Stimulated activated CD8-positive, alpha-beta memory T cell treated with anti-CD3 and anti-CD28 coated beads, Interleukin-4, amount 100 ng/mL, for 4 hours (primary cell): ENCODE measurements at regions not wholly inside any gene's neighbourhood (a gene's known extent, or its start where the extent isn't known, plus 50 kb on each side); places are given as distances from the start of the nearest gene placed in this dataset.

ENCODE experiments used
- DNase-seq, 2 donors: peaks; one replicate each; pipeline ENCODE4 v3.0.0-alpha.2; 2020; ENCODE audit warnings: low read depth in 2 of 2, low spot score in 1 of 2

DNA sequence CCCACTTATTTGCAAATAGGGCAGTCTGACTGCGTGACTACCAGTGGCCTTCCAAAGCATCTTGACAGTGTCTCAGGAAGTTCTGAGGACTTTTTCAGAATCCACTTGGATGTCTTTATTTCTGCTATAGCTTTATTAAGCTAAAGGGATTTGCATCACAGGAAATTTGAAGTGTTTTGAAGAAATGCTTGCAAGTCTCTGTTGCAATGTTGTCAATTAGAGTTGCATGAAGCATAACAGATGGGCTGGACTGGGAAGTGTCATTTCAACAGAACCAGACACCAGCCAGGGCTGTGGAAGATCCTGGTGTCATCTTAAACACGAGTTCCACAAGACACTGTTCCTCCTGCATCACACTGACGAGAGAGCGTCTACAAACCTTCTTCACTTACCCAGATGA is 224.5 kb downstream of the EN1 start:
- no peak for DNase-seq

DNA sequence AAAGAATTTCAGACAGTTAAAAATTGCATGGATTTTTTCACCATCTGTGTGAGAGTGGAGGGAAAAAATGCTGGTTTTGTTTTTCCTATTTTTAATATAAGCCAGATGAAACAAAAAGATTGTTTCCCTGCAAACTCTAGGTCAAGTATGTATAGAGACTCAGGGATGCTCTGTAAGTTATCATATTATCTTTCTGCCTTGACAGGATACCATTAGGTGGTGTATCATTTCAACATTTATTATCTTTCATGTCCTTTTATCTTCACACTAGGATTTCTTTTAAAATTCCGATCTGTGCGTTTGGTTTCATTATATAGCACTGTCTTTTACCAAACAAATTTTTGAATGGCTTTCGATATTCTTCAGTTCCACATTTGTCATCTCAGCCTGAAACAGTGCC is 225.3 kb downstream of the EN1 start:
- no peak for DNase-seq

DNA sequence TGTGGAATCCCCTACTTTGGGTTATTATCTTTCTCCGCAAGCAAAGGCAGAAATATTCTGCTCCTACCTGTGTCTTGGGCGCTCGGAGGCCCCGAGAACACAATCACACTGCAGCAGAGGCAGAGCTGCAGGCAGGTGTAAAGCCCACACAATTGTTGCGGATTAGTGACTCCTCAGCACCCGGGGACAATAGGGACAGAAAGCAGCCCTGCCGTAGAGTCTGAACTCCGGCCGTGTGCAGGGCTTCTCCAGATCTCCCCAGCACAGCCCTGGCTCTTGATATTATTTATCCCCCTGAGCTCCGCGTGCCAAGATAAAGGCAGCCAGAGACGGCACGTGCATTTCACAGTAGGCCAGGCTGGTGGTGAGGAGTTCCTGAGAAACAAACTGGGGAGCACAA is 229.2 kb downstream of the EN1 start:
- no peak for DNase-seq

DNA sequence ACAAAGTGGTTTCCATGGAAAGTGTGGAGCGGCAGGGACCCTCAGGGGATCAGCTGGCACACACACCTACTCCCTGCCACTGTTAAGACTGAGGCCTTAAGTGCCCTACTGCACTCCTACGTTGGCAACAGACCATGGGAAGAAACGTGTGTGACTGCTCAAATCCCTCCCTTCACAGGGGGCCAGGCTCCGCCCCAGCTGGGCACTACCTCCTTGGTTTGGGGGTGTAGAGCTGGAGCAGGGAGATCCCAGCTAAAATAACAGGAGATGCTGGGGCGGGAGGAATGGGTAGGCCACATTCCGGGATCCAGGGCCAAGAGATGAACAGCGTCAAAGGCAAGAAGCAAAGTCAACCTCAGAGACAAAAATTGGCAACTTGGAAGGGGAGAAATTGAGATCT is 231.0 kb downstream of the EN1 start:
- no peak for DNase-seq

DNA sequence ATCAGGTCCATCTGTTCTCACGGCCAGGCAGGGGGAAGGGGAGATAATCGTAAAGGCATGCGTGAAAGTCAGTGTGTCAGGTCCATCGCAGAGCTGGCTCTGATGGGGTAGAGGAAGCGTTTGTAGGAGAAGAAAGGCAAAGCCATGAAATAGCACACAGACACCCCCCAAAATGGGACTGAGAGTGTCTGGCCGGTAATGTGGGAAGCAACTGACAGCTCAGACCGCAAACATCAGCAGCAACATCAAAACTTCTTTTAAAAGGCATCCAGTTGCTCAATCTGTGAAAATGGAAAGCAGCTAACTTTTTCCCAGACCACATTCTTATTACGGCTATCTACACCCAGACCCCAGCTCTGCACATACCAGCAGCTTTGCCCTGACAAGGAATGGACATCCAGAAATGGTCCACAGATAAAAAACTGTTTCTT is 232.6 kb downstream of the EN1 start:
- DNase-seq = no peak

DNA sequence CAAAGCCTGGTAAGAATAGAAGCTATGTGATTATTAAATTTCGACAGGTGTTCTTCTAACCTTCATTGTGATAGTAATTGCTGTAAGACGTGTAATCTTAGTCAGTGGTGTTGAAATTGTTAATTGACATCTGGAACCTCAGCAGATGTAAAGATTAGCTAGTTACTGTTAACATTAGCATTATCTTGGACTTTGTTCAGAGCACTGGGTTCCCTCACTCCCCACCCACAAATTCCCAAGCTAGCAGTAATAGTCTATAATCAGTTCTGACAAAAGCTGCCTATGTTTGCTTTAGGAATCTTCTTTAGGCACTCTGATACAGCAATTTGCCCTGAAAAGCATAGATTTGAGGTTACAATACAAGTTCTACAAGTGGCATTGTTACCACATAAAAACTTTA is 233.7 kb downstream of the EN1 start:
- DNase-seq = no peak

DNA sequence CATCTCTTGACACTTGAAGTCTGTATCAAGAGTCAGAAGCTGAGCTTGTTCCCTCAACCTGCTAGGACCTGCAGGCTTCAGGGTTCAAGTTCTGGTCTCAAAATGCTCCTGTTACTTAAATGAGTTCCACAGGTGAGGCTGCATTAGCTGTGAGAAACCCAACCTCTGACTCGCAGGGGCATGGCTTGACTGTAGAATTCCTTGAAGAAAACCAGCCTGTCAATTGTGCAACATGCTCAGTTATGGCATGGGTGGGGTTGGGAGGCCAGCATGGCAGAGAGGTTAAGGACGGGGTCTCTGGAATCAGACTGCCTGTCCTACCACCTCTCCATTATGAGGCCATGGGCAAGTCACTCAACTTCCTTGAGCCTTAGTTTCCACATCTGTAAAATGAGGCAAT is 235.8 kb downstream of the EN1 start:
- no peak for DNase-seq

DNA sequence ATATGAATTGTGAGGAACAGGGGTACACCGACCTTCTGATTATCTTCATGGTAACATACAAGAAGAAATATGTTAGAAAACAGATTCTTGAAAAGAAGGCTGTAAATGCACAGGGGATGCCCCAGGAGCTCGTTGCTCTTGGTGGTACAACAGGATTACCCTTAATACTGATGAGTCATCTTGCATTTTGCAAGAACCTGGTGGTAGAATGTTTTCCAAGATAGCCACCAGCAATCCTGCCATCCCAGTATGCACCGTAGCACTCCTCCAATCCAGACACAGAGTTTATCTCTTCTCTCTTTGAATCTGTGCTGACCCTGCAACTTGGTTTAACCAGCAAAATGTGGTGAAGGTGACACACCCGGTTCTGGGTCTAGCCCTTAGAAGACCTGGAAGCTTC is 238.3 kb downstream of the EN1 start:
- DNase-seq = no peak

DNA sequence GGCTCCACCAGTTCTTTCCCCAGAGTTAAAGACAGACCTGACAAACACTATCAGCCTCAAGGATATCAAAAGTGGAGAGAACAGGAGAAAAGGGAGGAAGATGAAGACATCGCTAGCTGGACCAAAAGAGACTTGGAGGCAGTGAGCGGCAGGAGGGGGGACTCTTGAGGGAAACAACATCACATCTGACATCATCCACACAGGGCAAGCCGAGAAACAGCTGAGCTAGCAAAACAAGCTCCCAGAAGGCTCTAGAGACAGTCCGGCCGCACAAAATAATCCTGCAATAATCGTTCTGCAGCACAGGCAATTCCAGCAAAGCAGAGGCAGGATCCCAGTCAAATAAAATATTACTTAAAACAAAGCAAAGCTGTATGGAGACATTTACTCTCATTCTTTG is 239.8 kb downstream of the EN1 start:
- no peak for DNase-seq

DNA sequence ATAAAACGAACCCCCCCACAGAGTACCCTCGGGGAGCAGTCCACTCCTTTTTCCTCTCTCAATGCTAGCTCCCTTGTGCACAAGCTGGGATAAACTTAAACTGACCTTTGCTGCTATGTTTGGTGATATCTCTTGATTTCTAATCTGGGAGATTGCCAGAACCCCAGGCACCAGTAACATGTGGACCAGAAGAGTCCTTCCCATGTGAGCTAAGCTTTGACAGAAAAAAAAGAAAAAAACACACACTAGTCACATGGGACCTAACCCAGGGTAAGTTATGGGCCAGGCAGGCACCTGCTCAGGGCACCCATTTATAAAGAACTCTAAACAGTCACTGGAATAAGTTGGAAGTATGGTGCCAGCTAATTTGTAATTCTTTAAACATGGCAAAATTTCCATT is 242.6 kb downstream of the EN1 start:
- no peak for DNase-seq

DNA sequence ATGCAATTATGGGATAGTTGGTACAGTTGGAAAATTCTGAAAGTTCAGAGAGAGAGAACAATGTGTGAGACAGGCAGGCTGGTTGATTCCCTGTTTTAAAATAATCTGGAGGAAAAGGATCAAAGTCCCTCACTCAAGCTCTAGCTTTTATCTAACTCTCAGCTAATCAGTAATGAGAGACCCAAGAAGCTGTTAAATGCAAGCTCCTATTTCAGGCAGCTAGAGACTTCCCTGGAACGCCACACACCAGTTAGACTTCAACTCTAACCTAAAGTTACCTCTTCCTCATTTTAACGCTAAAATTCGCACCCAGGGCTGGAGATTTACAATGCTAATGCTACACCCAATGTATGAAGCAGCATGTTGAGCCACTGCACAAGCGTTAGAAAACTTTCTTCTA is 243.1 kb downstream of the EN1 start:
- no peak for DNase-seq

DNA sequence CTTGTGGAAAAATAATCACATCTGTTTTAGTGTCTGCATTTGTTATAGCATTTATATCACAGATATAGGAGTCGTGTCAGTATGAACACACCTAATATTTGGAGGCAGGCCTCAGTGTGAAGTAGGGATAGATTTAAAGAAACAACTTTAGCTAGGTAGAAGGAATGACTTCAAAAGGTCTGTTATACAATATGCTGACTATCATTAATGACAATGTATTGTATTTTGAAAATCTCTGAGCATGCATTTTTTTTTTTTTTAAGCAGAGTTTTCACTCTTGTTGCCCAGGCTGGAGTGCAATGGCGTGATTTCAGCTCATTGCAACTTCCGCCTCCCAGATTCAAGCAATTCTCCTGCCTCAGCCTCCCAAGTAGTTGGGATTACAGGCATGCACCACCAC is 248.3 kb downstream of the EN1 start:
- no peak for DNase-seq

DNA sequence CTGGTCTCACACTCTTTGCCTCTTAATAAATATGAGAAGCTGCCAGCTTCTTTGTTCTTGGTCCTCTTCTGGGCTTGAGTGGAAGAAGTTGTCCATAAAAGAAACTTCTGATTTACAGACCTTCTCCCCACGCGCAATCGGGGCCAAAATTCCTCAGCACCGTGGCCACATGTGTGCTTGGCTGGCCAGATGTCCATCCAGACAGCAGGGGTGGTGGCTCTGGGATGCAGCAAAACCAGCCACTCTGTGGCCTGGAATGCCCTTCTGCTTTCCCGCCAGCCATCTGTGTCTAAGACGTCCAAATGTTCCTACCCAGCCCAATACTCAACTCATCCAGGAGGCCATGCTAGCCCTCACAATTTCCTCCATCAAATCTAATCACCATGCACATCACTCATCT is 250.8 kb downstream of the EN1 start:
- no peak for DNase-seq

DNA sequence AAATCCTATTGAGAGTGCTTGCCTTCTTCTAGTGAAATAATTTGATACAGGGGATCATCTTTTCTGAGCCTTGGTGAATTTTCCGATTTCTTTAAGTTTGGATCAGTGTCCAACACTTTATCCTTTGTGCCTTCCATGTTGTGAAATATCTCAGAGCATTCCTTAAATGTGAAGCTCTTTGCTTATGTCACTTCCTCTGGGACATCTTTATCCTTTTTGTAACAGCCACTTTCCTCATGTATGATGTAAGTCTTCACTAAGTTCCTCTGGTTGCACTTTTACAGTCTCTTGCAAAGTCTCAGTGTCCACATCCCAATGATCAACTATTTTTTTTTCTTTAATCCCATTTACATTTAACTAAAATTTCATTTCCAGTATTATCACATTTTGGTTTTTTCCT is 254.2 kb downstream of the EN1 start:
- no peak for DNase-seq

DNA sequence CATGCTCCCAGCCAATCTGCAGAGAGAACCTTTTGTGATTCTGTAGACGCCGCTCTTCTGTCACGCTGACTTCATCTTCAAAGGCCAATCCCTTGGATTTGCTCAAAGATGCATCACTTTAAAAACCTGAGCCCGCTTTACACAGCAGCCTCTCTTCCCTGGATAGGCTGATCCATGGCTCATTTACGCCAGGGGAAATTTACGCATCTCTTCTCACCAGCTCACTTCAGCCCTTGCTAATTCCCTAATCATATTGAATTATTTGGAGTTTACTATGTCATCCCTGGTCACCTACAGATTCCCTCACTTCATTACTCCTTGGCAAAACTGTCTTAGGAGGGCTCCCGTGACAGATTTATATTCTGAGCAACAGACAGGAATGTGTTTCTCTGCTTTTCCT is 256.2 kb downstream of the EN1 start:
- DNase-seq = no peak

DNA sequence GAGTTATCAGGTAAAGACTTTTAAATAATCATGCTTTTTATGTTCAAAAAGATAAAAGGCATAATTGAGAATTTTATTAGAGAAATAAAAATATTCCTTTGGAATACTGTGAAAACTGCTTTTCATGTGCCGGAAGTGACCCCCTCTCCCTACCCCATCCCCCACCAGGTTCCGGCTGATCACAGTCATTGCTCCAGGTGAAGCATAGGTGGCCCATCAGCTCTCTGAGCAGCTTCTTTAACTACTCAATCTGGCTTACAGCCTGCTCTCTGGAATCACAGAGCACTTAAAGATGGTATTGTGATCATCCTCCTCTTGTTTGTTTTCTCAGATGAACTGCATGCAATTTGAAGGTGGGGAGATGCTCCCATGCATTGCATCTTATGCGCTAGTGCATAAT is 257.7 kb downstream of the EN1 start:
- DNase-seq = no peak

DNA sequence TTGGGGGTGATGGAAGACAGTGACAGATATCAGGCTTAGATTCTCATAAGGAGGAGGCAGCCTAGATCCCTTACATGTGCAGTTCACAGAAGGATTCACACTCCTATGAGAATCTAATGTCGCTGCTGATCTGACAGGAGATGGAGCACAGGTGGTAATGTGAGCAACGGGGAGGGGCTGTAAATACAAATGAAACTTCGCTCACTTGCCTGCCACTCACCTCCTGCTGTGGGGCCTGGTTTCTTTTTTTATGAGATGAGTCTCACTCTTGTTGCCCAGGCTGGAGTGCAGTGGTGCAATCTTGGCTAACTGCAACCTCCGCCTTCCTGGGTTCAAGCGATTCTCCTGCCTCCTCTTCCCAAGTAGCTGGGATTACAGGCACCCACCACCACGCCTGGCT is 258.6 kb downstream of the EN1 start:
- DNase-seq = no peak

DNA sequence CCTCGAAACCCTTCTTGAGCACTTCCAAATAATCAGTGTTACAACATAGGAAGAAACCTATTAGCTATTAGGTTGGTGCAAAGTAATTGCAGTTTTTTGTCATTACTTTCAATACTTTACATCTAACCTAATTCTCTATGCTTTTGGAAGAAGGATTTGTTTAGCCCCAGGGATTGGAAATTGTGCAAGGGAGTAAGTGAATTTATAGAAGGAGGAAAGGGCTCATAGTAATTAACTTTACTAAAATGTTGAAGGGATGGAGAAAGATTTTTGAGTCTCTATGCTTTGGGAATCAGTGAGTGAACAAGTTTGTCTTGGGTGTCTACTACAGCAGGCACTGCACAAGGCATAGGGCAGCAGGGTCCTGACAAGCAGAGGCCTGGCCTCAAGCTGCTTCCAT is 261.1 kb downstream of the EN1 start:
- no peak for DNase-seq

DNA sequence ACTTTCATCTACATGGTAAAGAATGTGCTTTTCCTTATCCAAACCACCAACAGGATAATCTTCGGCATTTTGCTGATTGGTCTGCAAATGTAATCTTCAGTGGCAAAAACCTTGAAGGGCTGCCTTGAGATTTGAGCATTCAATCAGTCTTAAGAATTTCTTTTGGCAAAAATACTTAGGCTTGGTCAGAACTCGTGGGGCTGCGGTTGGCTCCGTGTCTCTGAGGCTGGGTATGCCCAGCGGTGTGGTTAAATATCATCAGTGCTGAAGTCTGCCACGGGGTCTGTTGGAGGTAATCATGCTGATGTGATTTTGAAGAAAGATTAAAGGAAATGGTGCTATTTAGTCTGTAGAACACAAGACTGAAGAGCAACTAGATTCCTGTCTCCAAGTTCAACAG is 262.6 kb downstream of the EN1 start:
- DNase-seq = no peak

DNA sequence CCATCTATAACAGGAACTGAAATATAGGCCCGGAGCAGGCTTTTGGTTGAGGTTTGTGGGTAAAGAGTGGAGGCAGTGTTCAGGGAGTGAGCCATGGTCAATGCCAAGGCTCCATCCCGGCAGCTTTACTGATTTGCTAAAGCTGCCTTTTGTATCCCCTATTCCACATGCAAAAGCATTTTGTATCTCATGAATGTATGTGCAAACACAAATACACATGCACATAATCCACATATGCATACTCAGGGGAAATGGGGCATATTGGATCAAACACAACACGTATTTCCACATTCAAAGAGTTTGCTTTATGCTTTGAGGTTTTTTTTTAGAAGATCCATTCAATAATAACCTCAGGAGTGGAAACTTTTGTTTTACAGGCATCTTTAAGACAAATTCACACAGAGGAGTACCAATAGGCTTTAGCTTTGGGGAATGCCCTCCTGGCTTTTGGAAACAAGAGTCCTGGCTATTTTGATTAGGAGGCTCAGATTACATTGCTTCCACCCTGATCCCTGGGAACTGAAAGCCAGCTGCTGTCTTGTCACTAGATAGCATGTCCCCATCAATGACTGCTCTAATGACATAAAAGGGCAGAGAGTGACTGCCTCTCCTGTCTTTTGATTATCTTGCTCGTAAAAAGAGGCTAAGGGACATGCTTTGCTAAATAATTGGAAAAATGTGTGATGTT is 263.2 kb downstream of the EN1 start:
- no peak for DNase-seq

DNA sequence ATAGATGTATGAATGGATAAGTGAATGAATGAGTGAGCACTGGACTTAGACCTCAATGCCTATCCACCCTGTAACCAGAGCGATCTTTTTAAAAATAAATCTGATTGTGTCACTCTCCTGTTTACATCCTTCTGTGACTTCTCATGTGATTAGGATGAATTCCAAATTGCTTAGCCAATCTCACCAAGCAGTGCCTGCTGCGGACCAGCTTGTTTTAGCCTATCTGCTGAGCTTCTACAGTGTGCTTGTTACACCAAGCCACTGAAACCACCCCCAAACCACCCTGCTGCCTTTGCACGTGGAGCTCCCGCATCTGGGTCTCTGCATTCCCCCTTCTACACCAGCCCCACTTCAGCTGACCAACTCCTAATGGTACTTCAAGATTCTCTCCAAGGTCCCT is 265.4 kb downstream of the EN1 start:
- DNase-seq = no peak

DNA sequence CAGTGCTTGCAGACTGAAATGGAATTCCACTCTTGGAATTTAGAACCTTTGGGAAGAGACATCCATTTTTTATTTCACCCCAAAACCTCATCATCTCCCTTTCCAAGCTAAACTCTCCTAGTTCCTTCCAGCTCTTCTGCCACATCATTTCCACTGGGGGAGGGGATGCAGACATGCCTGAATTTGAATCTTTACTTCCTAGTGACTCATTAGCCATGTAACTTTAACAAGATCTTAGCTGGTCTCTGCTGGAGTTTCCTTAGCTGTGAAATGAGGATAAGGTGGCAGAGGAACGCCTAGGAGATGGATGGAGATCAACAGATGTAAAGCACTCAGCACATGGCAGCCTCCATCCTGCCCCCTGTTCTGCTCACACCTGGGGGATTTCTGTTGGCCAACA is 266.8 kb downstream of the EN1 start:
- no peak for DNase-seq

DNA sequence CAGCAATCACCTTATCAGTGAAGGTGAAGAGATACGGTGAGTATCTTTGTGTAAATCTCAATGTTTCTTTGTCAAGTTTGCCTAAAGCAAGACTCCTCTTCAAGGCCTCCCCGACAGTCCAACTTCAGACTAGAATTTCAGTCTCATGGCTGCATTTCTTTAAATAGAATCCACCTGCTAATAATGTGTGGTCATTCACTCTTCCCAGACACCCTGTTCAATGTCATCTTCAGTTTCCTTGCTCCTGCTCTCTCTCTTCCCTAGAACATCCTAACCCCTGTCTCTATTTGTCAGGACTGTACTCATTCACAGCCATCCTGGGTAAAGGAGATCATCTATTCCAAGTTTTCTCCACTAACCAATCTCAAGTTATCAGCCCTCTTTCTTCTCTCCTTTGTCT is 267.3 kb downstream of the EN1 start:
- no peak for DNase-seq

DNA sequence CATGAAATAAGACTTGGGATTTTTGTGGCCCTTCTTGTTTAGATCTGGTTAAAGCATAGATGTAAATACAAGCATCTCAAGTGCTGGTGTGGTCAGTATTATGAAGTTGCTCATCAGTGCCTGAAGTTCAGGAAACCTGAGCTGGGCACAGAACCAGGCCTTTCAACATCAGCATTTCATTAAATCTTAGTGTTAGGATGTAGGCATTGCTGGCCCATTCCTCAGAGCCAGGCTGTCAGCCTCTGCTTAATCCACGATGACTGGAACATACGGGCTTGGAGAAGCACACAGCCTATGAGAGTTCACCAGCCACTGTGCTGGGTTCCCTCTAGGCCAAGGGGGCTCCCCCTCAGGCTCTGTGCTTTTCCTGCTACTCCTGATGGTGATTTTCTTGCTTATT is 270.2 kb downstream of the EN1 start:
- DNase-seq = no peak
